ENCODE measurements at regions not wholly inside any gene's neighbourhood (a gene's known extent, or its start where the extent isn't known, plus 50 kb on each side); places are given as distances from the start of the nearest gene placed in this dataset.
A peak's percentile ranks its signal among the peaks of the same experiment; 100 is the strongest.

- Histone ChIP-seq H3K4me2 (ENCODE audit: low read depth, low read length, poor library complexity, severe bottlenecking) (no peak overlapping the region), H3K4me1 (ENCODE audit: low read length) (no peaks in the 10 kb centered on the region), H3K9ac (ENCODE audit: low read length) (no peak overlapping the region), H3K9me2 (replicated peaks; ENCODE audit: insufficient read depth, low read length) (no peaks in the 10 kb centered on the region), H2AFZ (ENCODE audit: low read length) (no peak overlapping the region), H3K4me3 (ENCODE audit: low read length) (no peak overlapping the region), H3K27me3 (ENCODE audit: low read length) (0 out of 2 replicates have a peak, but pooled peaks cover under 1% of the 10 kb centered on the region), H3K79me2 (ENCODE audit: low read length) (no peaks in the 10 kb centered on the region), H4K20me1 (ENCODE audit: insufficient read depth, low read depth, low read length) (no peaks in the 10 kb centered on the region), H3K9me3 (ENCODE audit: low read length) (no peaks in the 10 kb centered on the region), H3K27ac (ENCODE audit: low read length) (no peak overlapping the region), H3K36me3 (ENCODE audit: insufficient read depth, low read length) (no peaks in the 10 kb centered on the region)
- no peak for DNase-seq
These were observed 317.9 kb downstream of the PCNX1 start for GRCh38 chr14:71225113-71225512.

GRCh38 chr14:71228711-71229110 is 321.5 kb downstream of the PCNX1 start:
- no peak for DNase-seq
- Histone ChIP-seq H3K36me3 (ENCODE audit: insufficient read depth, low read length) (no peaks in the 10 kb centered on the region), H3K79me2 (ENCODE audit: low read length) (no peaks in the 10 kb centered on the region), H4K20me1 (ENCODE audit: insufficient read depth, low read depth, low read length) (no peaks in the 10 kb centered on the region), H3K27ac (ENCODE audit: low read length) (no peak overlapping the region), H3K9ac (ENCODE audit: low read length) (no peak overlapping the region), H3K4me1 (ENCODE audit: low read length) (peaks cover 8% of the 10 kb centered on the region), H3K4me3 (ENCODE audit: low read length) (no peak overlapping the region), H3K9me2 (replicated peaks; ENCODE audit: insufficient read depth, low read length) (no peaks in the 10 kb centered on the region), H2AFZ (ENCODE audit: low read length) (no peak overlapping the region; the same call in 1 of the 2 replicates), H3K9me3 (ENCODE audit: low read length) (no peaks in the 10 kb centered on the region), H3K4me2 (ENCODE audit: low read depth, low read length, poor library complexity, severe bottlenecking) (no peak overlapping the region), H3K27me3 (ENCODE audit: low read length) (no peaks in the 10 kb centered on the region)

DNA sequence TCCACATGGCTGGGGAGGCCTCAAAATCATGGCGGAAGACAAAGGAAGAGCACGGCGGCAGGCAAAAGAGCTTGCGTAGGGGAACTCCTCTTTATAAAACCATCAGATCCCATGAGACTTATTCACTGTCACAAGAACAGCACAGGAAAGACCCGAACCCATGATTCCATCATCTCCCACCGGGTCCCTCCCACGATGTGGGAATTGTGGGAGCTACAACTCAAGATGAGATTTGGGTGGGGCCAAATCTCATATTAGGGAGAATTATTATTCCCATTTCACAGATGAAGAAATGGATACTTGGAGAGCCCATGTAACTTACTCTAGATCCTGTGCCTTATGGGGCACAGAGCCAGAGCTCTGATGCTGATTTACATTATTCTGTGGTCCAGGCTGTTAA is 322.6 kb downstream of the PCNX1 start:
- Histone ChIP-seq H3K4me1 (ENCODE audit: low read length) (peaks cover 8% of the 10 kb centered on the region), H3K9ac (ENCODE audit: low read length) (no peak overlapping the region), H3K36me3 (ENCODE audit: insufficient read depth, low read length) (no peaks in the 10 kb centered on the region), H3K9me2 (replicated peaks; ENCODE audit: insufficient read depth, low read length) (no peaks in the 10 kb centered on the region), H3K9me3 (ENCODE audit: low read length) (no peaks in the 10 kb centered on the region), H4K20me1 (ENCODE audit: insufficient read depth, low read depth, low read length) (no peaks in the 10 kb centered on the region), H3K27me3 (ENCODE audit: low read length) (no peaks in the 10 kb centered on the region), H2AFZ (ENCODE audit: low read length) (no peak overlapping the region), H3K27ac (ENCODE audit: low read length) (no peak overlapping the region), H3K4me2 (ENCODE audit: low read depth, low read length, poor library complexity, severe bottlenecking) (no peak overlapping the region), H3K4me3 (ENCODE audit: low read length) (no peak overlapping the region), H3K79me2 (ENCODE audit: low read length) (no peaks in the 10 kb centered on the region)
- no peak for DNase-seq

DNA sequence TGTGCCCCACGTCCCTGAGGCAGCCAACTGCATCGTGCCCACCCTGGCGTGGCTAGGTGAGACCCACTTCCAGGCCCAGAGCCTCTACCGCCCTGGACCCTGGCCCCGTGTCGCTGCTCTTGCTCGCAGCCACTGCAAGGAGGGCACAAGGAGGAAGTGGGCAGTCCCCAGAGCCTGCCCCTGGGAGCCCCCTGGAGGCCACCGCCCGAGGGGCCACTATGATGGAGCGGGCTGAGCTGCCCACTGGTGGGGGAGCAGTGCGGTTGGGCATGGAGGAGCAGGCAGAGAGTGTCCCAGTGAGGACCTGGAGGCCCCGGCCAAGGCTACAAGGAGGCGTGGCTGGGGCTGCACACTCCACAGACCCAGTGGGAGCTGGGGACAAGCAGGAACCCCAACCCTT is 323.6 kb downstream of the PCNX1 start:
- no peak overlapping the region for H3K4me2 ChIP-seq (ENCODE audit: low read depth, low read length, poor library complexity, severe bottlenecking)
- peaks cover 8% of the 10 kb centered on the region for H3K4me1 ChIP-seq (ENCODE audit: low read length)
- no peaks in the 10 kb centered on the region for H3K9me3 ChIP-seq (ENCODE audit: low read length)
- H3K4me3 ChIP-seq (ENCODE audit: low read length), result no peak overlapping the region
- no peak overlapping the region for H2AFZ ChIP-seq (ENCODE audit: low read length)
- no peaks in the 10 kb centered on the region for H3K79me2 ChIP-seq (ENCODE audit: low read length)
- H3K9ac ChIP-seq (ENCODE audit: low read length), result no peak overlapping the region
- no peaks in the 10 kb centered on the region for H3K27me3 ChIP-seq (ENCODE audit: low read length)
- no peaks in the 10 kb centered on the region for H3K9me2 ChIP-seq (replicated peaks; ENCODE audit: insufficient read depth, low read length)
- H4K20me1 ChIP-seq (ENCODE audit: insufficient read depth, low read depth, low read length), result no peaks in the 10 kb centered on the region
- no peak overlapping the region for H3K27ac ChIP-seq (ENCODE audit: low read length)
- no peaks in the 10 kb centered on the region for H3K36me3 ChIP-seq (ENCODE audit: insufficient read depth, low read length)
- no peak for DNase-seq

GRCh38 chr14:71231521-71232393 is 324.5 kb downstream of the PCNX1 start:
- Histone ChIP-seq H3K9me2 (replicated peaks; ENCODE audit: insufficient read depth, low read length) (no peaks in the 10 kb centered on the region), H3K27ac (ENCODE audit: low read length) (no peak overlapping the region), H2AFZ (ENCODE audit: low read length) (peak overlapping the region; percentile 52; the same call in 1 of the 2 replicates), H3K9me3 (ENCODE audit: low read length) (no peaks in the 10 kb centered on the region), H3K4me3 (ENCODE audit: low read length) (no peak overlapping the region), H3K27me3 (ENCODE audit: low read length) (no peaks in the 10 kb centered on the region), H3K79me2 (ENCODE audit: low read length) (no peaks in the 10 kb centered on the region), H3K4me2 (ENCODE audit: low read depth, low read length, poor library complexity, severe bottlenecking) (peak overlapping the region; percentile 2), H4K20me1 (ENCODE audit: insufficient read depth, low read depth, low read length) (no peaks in the 10 kb centered on the region), H3K36me3 (ENCODE audit: insufficient read depth, low read length) (no peaks in the 10 kb centered on the region), H3K4me1 (ENCODE audit: low read length) (peaks cover 8% of the 10 kb centered on the region), H3K9ac (ENCODE audit: low read length) (no peak overlapping the region)
- DNase-seq, result peak; percentile 88

DNA sequence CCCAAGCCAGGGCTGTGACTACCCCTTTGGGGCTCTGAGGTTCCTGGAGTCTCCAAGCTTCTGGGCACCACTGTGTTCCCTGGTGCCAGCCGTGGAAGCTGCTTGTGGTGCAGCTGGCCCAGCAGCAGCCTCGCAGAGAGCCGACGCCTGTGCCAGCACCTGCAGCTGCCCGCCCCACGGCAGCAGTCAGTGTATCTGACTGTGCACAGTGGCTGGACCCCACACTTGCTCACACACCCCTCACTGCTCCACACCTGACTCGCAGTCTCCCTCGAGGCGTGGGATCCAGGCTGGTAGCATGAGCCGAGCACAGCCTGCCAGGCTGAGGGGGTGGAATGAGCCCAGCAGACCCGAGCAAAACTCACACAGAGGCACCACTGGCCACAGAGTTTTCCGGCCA is 325.2 kb downstream of the PCNX1 start:
- no peaks in the 10 kb centered on the region for H3K79me2 ChIP-seq (ENCODE audit: low read length)
- no peak for DNase-seq
- no peaks in the 10 kb centered on the region for H3K27me3 ChIP-seq (ENCODE audit: low read length)
- no peak overlapping the region for H3K9ac ChIP-seq (ENCODE audit: low read length)
- H3K4me3 ChIP-seq (ENCODE audit: low read length), result no peak overlapping the region
- no peak overlapping the region for H3K4me2 ChIP-seq (ENCODE audit: low read depth, low read length, poor library complexity, severe bottlenecking)
- no peak overlapping the region for H3K27ac ChIP-seq (ENCODE audit: low read length)
- H2AFZ ChIP-seq (ENCODE audit: low read length), result no peak overlapping the region
- H3K36me3 ChIP-seq (ENCODE audit: insufficient read depth, low read length), result no peaks in the 10 kb centered on the region
- H3K9me2 ChIP-seq (replicated peaks; ENCODE audit: insufficient read depth, low read length), result no peaks in the 10 kb centered on the region
- H3K4me1 ChIP-seq (ENCODE audit: low read length), result peaks cover 8% of the 10 kb centered on the region
- H3K9me3 ChIP-seq (ENCODE audit: low read length), result no peaks in the 10 kb centered on the region
- H4K20me1 ChIP-seq (ENCODE audit: insufficient read depth, low read depth, low read length), result no peaks in the 10 kb centered on the region

DNA sequence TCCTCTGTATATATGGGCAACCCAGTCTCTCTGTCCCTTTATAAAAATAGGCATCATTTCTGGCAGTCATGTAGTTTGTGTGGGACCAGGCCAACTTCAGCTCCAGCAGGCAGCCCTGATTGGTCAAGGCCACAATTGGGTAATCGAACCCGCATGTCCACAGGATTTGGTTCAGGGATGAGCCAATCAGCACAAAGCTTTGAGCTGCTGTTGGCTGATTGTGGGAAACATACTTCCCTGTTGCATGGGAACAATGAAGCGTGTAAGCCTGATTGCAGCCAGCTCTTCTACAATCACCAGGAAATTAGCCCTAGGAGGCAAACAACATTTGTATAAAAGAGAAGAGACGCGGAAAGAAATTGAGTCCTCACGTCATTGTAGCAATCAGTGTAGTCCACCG is 328.6 kb downstream of the PCNX1 start:
- no peak for DNase-seq
- H3K4me3 ChIP-seq (ENCODE audit: low read length), result no peak overlapping the region
- no peaks in the 10 kb centered on the region for H4K20me1 ChIP-seq (ENCODE audit: insufficient read depth, low read depth, low read length)
- H3K9me2 ChIP-seq (replicated peaks; ENCODE audit: insufficient read depth, low read length), result no peaks in the 10 kb centered on the region
- H2AFZ ChIP-seq (ENCODE audit: low read length), result no peak overlapping the region
- H3K4me1 ChIP-seq (ENCODE audit: low read length), result peaks cover 8% of the 10 kb centered on the region
- no peak overlapping the region for H3K9ac ChIP-seq (ENCODE audit: low read length)
- H3K79me2 ChIP-seq (ENCODE audit: low read length), result no peaks in the 10 kb centered on the region
- no peak overlapping the region for H3K27ac ChIP-seq (ENCODE audit: low read length)
- no peaks in the 10 kb centered on the region for H3K9me3 ChIP-seq (ENCODE audit: low read length)
- H3K27me3 ChIP-seq (ENCODE audit: low read length), result no peaks in the 10 kb centered on the region
- H3K4me2 ChIP-seq (ENCODE audit: low read depth, low read length, poor library complexity, severe bottlenecking), result no peak overlapping the region
- no peaks in the 10 kb centered on the region for H3K36me3 ChIP-seq (ENCODE audit: insufficient read depth, low read length)

GRCh38 chr14:71236487-71236886 is 329.2 kb downstream of the PCNX1 start:
- H3K4me3 ChIP-seq (ENCODE audit: low read length), result no peak overlapping the region
- H3K9me2 ChIP-seq (replicated peaks; ENCODE audit: insufficient read depth, low read length), result no peaks in the 10 kb centered on the region
- no peaks in the 10 kb centered on the region for H4K20me1 ChIP-seq (ENCODE audit: insufficient read depth, low read depth, low read length)
- no peaks in the 10 kb centered on the region for H3K27me3 ChIP-seq (ENCODE audit: low read length)
- H3K79me2 ChIP-seq (ENCODE audit: low read length), result no peaks in the 10 kb centered on the region
- no peak overlapping the region for H3K27ac ChIP-seq (ENCODE audit: low read length)
- no peak for DNase-seq
- H2AFZ ChIP-seq (ENCODE audit: low read length), result no peak overlapping the region
- no peak overlapping the region for H3K4me2 ChIP-seq (ENCODE audit: low read depth, low read length, poor library complexity, severe bottlenecking)
- H3K9me3 ChIP-seq (ENCODE audit: low read length), result no peaks in the 10 kb centered on the region
- H3K4me1 ChIP-seq (ENCODE audit: low read length), result peaks cover 5% of the 10 kb centered on the region
- H3K9ac ChIP-seq (ENCODE audit: low read length), result no peak overlapping the region
- no peaks in the 10 kb centered on the region for H3K36me3 ChIP-seq (ENCODE audit: insufficient read depth, low read length)
